Endothelial cell (in vitro differentiated cells): ENCODE measurements at regions not wholly inside any gene's neighbourhood (a gene's known extent, or its start where the extent isn't known, plus 50 kb on each side); places are given as distances from the start of the nearest gene placed in this dataset.

Source experiments
- DNase-seq: peaks from one replicate; pipeline ENCODE4 v3.0.0; 2021; ENCODE audit warnings: low spot score
- H3K27ac Mint-ChIP-seq: one replicate; pipeline ENCODE4 v1.8.0; 2021; ENCODE audit warnings: mixed read lengths, inconsistent platforms; ENCODE audit not compliant: unreplicated experiment
- H3K27me3 Mint-ChIP-seq: one replicate; pipeline ENCODE4 v1.8.0; 2021; ENCODE audit warnings: mild to moderate bottlenecking, moderate library complexity, mixed read lengths, inconsistent platforms; ENCODE audit not compliant: unreplicated experiment
- H3K36me3 Mint-ChIP-seq: one replicate; pipeline ENCODE4 v1.8.0; 2021; ENCODE audit warnings: mild to moderate bottlenecking, low read depth, mixed read lengths, inconsistent platforms; ENCODE audit not compliant: unreplicated experiment
- H3K4me1 Mint-ChIP-seq: one replicate; pipeline ENCODE4 v1.8.0; 2021; ENCODE audit warnings: mild to moderate bottlenecking, mixed read lengths, inconsistent platforms; ENCODE audit not compliant: unreplicated experiment
- H3K4me3 Mint-ChIP-seq: one replicate; pipeline ENCODE4 v1.8.0; 2021; ENCODE audit warnings: mild to moderate bottlenecking, mixed read lengths, inconsistent platforms; ENCODE audit not compliant: unreplicated experiment
- H3K9me3 Mint-ChIP-seq: one replicate; pipeline ENCODE4 v1.8.0; 2021; ENCODE audit warnings: mixed read lengths, inconsistent platforms; ENCODE audit not compliant: unreplicated experiment
- CTCF ChIP-seq: fragments of 200-600 bp; sonication (generic); IDR thresholded peaks from one replicate; pipeline ENCODE4 v1.5.0; 2021; ENCODE audit warnings: antibody characterized with exemption; ENCODE audit not compliant: unreplicated experiment

DNA sequence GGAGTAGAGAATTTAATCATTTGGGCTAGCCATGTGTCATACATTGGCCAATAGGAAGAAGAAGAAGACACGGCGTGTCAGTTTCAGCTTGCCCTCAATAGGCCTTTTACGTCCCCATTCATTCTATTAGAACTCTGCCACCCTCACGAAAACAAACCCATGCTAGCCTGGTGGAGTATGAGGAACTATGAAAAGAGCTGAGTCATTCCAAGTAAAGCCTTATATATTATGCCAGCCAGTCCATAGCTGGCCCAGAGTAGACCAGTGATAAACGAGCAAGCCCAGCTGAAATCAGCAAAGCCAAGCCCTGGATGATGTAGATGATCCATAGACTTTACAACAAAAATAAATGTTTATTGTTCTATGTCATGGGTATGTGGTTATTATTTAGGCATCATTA lies 895.1 kb downstream of the TLE1 start:
- no peaks in the 10 kb centered on the region for H3K36me3 Mint-ChIP-seq
- no peak for TF ChIP-seq CTCF
- H3K4me3 Mint-ChIP-seq = no peak overlapping the region
- H3K9me3 Mint-ChIP-seq = no peaks in the 10 kb centered on the region
- no peak overlapping the region for H3K27ac Mint-ChIP-seq
- no peak for DNase-seq
- no peaks in the 10 kb centered on the region for H3K4me1 Mint-ChIP-seq
- no peaks in the 10 kb centered on the region for H3K27me3 Mint-ChIP-seq

DNA sequence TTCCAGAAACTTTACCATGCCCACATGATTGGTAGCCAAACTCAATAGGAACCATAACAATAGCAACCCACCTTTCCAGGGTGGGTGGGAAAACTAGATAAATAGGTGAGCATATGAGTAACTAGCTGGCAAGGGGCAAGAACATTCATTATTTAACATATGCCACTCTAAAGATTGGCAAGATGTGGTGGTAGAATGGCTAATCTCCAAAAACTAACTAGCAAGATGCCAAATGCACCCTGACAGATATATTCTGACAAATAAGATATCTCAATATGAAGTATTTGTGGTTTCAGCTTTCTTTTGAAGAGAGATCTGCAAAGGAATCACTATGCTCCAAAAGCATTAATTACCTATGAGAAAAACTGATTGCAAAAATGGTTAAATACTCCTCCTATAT lies 895.6 kb downstream of the TLE1 start:
- H3K4me3 Mint-ChIP-seq = no peak overlapping the region
- TF ChIP-seq CTCF = no peak
- no peak overlapping the region for H3K27ac Mint-ChIP-seq
- no peaks in the 10 kb centered on the region for H3K27me3 Mint-ChIP-seq
- no peaks in the 10 kb centered on the region for H3K4me1 Mint-ChIP-seq
- no peaks in the 10 kb centered on the region for H3K36me3 Mint-ChIP-seq
- H3K9me3 Mint-ChIP-seq = no peaks in the 10 kb centered on the region
- DNase-seq = no peak

DNA sequence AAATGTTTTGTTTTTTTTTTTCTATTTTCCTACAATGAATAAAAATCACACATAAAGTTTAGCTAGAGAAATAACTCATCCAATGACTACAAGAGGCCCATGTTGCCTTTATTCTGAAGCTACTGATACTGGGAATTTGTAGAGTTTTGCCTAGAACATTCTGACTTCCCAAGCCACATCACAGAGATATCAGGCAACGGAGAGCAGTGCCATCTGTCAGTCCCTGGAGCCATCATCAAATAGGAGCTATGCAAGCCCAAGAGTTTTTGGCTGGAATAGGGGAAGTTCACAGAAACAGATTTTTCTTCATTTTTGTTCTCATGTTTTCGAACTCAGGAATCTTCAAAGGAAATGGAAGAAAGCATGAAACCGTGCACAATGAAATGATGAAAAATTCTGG lies 896.6 kb downstream of the TLE1 start:
- no peak overlapping the region for H3K27ac Mint-ChIP-seq
- H3K36me3 Mint-ChIP-seq = no peaks in the 10 kb centered on the region
- no peaks in the 10 kb centered on the region for H3K27me3 Mint-ChIP-seq
- TF ChIP-seq CTCF = no peak
- DNase-seq = no peak
- no peak overlapping the region for H3K4me3 Mint-ChIP-seq
- no peaks in the 10 kb centered on the region for H3K4me1 Mint-ChIP-seq
- H3K9me3 Mint-ChIP-seq = no peaks in the 10 kb centered on the region

DNA sequence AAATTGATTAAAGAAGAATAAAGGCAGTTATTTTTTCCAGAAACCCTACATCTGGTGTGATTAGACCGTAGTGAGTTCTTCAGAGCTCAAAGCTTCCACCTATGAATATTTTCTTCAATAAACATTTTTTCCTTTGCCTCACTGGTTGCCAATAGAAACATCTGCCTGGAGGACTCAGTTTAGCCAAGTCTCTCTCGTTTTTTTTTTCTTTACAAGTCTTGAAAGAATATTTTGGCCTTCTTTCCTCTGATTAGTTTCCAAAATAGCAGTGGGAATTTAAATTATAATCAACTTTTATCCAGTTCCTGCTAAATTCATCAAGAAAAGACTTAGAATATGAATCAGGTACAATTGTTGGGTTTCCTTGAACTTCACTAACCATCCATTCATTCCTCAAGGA lies 897.5 kb downstream of the TLE1 start:
- TF ChIP-seq CTCF = no peak
- H3K4me1 Mint-ChIP-seq = no peaks in the 10 kb centered on the region

DNA sequence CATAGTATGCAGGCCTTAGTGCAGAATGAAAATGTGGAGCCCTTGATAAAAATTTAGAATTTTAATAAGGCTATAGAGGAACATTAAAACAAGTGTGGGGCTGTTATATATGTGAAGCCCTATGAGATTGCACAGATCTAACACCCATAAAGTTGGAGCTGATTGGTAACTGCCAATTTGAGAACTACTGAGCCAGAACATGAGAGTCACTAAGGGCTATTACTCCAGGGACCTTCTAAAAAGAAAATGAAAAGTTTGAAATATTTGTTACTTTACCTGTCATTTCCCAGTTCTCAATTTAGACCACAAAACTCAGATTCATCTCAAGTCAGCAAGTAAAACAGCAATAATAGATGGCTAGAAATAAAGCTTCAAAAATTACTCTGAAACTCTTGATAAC lies 898.6 kb downstream of the TLE1 start:
- no peak for DNase-seq
- no peaks in the 10 kb centered on the region for H3K36me3 Mint-ChIP-seq
- H3K27me3 Mint-ChIP-seq = no peaks in the 10 kb centered on the region
- TF ChIP-seq CTCF = no peak
- H3K27ac Mint-ChIP-seq = no peak overlapping the region
- H3K4me3 Mint-ChIP-seq = no peak overlapping the region
- H3K4me1 Mint-ChIP-seq = no peaks in the 10 kb centered on the region
- no peaks in the 10 kb centered on the region for H3K9me3 Mint-ChIP-seq

More for the DNA sequence above, 897.5 kb downstream of the TLE1 start:
- Mint-ChIP-seq H3K4me3 (no peak overlapping the region), H3K36me3 (no peaks in the 10 kb centered on the region), H3K9me3 (no peaks in the 10 kb centered on the region), H3K27ac (no peak overlapping the region), H3K27me3 (no peaks in the 10 kb centered on the region)
- DNase-seq = no peak
